ENCODE measurements at regions not wholly inside any gene's neighbourhood (a gene's known extent, or its start where the extent isn't known, plus 50 kb on each side); places are given as distances from the start of the nearest gene placed in this dataset.

DNA sequence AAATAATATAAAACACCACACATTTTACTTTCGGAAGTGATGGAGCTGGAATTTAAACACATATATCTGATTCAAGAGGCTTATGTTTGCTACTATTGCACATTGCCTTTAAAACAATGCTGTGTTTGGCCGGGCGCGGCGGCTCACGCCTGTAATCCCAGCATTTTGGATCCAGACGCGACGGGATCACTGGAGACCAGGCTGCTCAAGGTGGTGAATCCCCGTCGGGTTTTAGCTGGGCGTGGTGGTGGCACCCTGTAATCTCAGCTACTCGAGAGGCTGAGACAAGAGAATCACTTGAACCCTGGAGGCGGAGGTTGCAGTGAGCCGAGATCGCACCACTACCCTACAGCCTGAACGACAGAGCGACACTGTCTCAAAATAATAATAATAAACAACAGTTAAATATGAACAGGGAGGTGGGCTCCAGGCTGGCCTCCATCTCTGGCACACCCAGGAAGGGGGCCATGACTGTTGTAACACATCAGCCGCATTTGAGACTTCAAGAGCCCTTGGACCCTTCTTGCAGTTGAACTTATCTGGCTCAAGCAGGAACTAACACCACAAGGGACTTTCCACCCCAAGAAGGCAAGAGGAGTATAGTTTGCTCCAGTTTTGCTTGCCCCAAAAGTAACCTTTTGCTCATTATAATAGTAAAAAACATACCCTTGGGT is 127.1 kb upstream of the ZNF184 start:
- TF ChIP-seq, protein P1, sequence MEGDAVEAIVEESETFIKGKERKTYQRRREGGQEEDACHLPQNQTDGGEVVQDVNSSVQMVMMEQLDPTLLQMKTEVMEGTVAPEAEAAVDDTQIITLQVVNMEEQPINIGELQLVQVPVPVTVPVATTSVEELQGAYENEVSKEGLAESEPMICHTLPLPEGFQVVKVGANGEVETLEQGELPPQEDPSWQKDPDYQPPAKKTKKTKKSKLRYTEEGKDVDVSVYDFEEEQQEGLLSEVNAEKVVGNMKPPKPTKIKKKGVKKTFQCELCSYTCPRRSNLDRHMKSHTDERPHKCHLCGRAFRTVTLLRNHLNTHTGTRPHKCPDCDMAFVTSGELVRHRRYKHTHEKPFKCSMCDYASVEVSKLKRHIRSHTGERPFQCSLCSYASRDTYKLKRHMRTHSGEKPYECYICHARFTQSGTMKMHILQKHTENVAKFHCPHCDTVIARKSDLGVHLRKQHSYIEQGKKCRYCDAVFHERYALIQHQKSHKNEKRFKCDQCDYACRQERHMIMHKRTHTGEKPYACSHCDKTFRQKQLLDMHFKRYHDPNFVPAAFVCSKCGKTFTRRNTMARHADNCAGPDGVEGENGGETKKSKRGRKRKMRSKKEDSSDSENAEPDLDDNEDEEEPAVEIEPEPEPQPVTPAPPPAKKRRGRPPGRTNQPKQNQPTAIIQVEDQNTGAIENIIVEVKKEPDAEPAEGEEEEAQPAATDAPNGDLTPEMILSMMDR (IDR thresholded peaks at IDR 0.05; ENCODE audit: low read depth, low read length) = no peak
- TF ChIP-seq POLR2A (IDR thresholded peaks at IDR 0.05; ENCODE audit: extremely low read depth, insufficient read length) = no peak
- TF ChIP-seq, protein P2, sequence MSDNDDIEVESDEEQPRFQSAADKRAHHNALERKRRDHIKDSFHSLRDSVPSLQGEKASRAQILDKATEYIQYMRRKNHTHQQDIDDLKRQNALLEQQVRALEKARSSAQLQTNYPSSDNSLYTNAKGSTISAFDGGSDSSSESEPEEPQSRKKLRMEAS (IDR thresholded peaks at IDR 0.05; ENCODE audit: low read depth, low read length) = no peak
- TF ChIP-seq MYC (IDR thresholded peaks at IDR 0.05; ENCODE audit: low read depth, low read length) = no peak

All from NB4 (cell line).